ENCODE measurements at regions not wholly inside any gene's neighbourhood (a gene's known extent, or its start where the extent isn't known, plus 50 kb on each side); places are given as distances from the start of the nearest gene placed in this dataset.
A peak's percentile ranks its signal among the peaks of the same experiment; 100 is the strongest.

DNA sequence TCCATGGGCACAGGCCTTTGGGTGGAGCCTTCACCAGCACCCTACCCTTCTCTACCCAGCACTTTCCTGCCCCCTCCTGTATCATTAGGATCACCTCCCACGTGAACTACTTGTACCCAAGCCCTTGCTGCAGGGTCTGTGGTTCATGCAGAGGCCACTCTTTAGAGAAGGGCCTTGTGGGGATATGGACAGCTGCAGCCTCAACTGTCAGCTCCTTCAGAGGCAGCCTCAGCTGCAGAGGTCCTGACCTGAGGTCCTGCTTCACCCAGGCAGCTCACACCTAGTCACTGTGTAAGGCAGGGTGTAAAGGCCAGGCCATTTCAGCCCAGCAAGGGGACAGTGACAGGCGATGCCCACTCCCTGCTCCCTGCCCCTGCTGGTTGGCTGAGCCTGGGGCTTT, 448.6 kb upstream of the PROK2 start:
- DNase-seq (ENCODE audit: low spot score), result no peak
- Mint-ChIP-seq H3K27ac (no peak overlapping the region), H3K36me3 (ENCODE audit: low read depth) (no peaks in the 10 kb centered on the region), H3K4me1 (ENCODE audit: low read depth) (no peaks in the 10 kb centered on the region), H3K27me3 (ENCODE audit: insufficient read depth) (no peaks in the 10 kb centered on the region), H3K4me3 (no peak overlapping the region), H3K9me3 (no peaks in the 10 kb centered on the region)
- intact Hi-C loops (cut with micrococcal nuclease), result no loop called here

DNA sequence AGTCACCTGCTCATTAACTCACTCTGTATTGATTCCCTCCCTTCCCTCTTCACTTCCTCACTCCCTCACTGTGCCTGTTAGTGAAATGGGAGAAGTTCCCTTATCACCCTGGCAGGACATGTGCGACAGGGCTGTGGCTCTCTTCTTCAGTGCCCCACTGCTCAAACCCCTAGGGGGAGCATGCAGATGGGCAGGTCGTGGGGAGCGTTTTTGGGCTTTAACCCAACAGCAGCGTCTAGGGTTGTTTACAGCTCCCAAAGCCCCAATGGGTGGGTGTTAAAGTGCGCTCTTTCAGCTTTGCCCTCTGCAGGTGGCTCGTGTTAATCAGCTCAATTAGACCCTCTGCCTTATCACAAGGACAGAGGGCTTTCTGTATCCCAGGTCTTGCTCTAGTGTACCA, 447.8 kb upstream of the PROK2 start:
- H3K9me3 Mint-ChIP-seq, result peaks cover 3% of the 10 kb centered on the region
- no peak for DNase-seq (ENCODE audit: low spot score)
- H3K4me1 Mint-ChIP-seq (ENCODE audit: low read depth), result peaks cover 2% of the 10 kb centered on the region
- no peak overlapping the region for H3K27ac Mint-ChIP-seq
- intact Hi-C loops (cut with micrococcal nuclease), result no loop called here
- no peak overlapping the region for H3K4me3 Mint-ChIP-seq
- peaks cover 2% of the 10 kb centered on the region for H3K27me3 Mint-ChIP-seq (ENCODE audit: insufficient read depth)
- no peaks in the 10 kb centered on the region for H3K36me3 Mint-ChIP-seq (ENCODE audit: low read depth)

DNA sequence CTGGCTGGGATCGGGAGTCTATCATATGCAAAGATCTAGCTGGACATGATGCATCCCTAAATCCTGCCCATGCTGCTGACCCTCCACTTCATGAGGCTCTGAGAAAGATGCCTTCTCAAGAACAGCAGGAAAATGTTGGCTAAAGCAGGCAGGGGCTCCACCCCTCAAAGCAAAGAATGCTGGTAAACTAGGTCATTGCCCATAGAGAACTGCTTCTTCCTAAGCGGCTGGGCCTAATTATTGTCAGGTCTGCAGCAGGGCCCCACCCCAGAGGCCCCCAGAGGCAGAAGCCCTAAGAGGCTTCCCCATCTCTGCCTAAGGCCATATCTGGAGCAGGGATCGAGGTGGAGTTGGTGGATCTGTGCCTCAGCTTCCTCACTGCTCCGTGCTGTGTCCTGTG, 447.4 kb upstream of the PROK2 start:
- H3K9me3 Mint-ChIP-seq, result peaks cover 8% of the 10 kb centered on the region
- DNase-seq (ENCODE audit: low spot score), result no peak
- peaks cover 2% of the 10 kb centered on the region for H3K27me3 Mint-ChIP-seq (ENCODE audit: insufficient read depth)
- H3K4me3 Mint-ChIP-seq, result no peak overlapping the region
- no peak overlapping the region for H3K27ac Mint-ChIP-seq
- peaks cover 7% of the 10 kb centered on the region for H3K4me1 Mint-ChIP-seq (ENCODE audit: low read depth)
- intact Hi-C loops (cut with micrococcal nuclease), result no loop called here
- H3K36me3 Mint-ChIP-seq (ENCODE audit: low read depth), result no peaks in the 10 kb centered on the region

DNA sequence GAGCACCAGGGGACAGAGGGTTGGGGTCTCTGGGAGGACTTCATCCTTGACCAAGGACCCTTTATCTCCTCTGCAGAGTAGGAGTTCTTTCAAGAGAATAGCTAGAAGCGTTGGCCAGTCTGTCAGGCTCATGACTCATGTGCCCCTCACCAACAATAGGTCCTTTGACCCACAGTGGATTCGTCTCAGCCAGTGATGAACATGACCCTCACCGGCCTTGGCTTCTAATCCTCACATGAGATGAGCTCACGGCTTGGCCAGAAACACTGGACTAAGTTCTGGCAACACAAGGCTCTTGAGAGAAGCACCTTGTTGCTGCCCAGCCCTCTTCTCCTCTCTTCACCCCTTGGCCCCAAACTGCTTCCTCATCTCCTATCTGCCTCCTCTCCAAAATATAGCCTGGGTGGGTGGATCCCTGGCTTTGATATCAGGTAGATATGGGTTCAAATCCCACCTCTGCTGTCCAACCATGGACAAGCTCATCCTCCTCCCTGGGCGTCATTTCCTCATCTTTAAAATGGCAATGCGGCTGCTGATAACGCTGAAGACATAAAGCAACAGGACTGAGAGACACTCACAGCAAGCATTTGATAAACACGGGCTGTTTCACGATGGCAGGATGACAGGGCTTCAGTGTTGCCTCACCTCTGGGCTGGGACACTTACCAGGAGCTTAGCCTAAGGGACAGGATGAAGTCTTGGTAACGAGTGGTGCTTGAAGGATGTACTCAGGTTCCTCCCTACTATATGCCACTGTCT, 446.7 kb upstream of the PROK2 start:
- no peak overlapping the region for H3K27ac Mint-ChIP-seq

DNA sequence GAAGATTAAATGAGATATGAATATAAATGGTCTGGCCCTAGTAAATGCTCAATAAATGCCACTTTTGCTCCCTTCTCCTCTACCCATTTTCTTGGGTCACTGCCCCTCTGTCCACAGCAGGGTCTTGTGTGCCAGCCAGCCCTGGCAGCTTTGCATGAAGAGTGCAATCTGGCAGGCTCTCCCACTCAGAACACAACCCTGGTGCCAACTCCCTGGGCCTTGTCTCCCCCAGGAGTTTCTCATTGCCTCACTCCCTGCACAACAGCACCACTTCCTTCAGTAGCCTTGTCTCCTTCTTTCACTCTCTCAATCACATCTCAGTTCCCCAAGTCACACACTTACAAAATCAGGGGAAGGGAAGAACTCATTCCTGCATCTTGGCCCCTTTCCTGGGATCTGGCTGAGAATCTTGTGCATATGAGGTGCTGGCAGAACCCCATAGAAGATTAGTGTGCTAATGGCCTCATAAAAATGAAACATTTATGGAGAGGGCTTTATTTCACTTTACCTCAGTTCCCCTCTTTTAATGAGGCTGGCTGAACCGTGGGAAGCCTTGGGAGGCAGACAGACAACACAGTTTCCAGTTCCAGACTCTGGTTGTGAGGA, 445.9 kb upstream of the PROK2 start:
- H3K4me3 Mint-ChIP-seq, result no peak overlapping the region
- peaks cover 4% of the 10 kb centered on the region for H3K27me3 Mint-ChIP-seq (ENCODE audit: insufficient read depth)
- peaks cover 14% of the 10 kb centered on the region for H3K4me1 Mint-ChIP-seq (ENCODE audit: low read depth)
- DNase-seq (ENCODE audit: low spot score), result no peak
- intact Hi-C loops (cut with micrococcal nuclease), result no loop called here
- peaks cover 3% of the 10 kb centered on the region for H3K36me3 Mint-ChIP-seq (ENCODE audit: low read depth)
- H3K9me3 Mint-ChIP-seq, result peaks cover 18% of the 10 kb centered on the region
- H3K27ac Mint-ChIP-seq, result no peak overlapping the region

More for the DNA sequence above, 446.7 kb upstream of the PROK2 start:
- Mint-ChIP-seq H3K36me3 (ENCODE audit: low read depth) (no peaks in the 10 kb centered on the region), H3K9me3 (peaks cover 10% of the 10 kb centered on the region), H3K4me1 (ENCODE audit: low read depth) (peaks cover 14% of the 10 kb centered on the region), H3K27me3 (ENCODE audit: insufficient read depth) (peaks cover 2% of the 10 kb centered on the region), H3K4me3 (no peak overlapping the region)
- intact Hi-C loops (cut with micrococcal nuclease), result no loop called here
- no peak for DNase-seq (ENCODE audit: low spot score)

DNA sequence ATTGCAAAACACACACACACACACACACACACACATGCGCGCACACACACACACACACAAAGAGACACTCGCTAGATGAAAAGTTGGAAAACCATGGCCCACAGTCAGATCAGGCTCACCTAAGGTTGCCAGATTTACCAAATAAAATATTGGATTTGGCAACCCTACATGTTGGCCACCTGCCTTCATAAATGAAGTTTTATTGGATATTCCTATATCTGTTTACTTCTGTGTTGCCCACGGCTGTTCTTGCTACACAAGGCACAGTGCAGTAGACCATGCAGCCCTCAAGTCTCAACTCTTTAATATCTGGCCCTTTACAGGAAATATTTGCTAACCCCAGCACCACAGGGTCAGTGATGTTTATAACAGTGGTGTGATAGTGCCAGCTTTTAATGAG, 445.0 kb upstream of the PROK2 start:
- H3K9me3 Mint-ChIP-seq, result peaks cover 27% of the 10 kb centered on the region
- H3K4me1 Mint-ChIP-seq (ENCODE audit: low read depth), result peaks cover 14% of the 10 kb centered on the region
- H3K4me3 Mint-ChIP-seq, result no peak overlapping the region
- H3K27me3 Mint-ChIP-seq (ENCODE audit: insufficient read depth), result peaks cover 4% of the 10 kb centered on the region
- no peak overlapping the region for H3K27ac Mint-ChIP-seq
- intact Hi-C loops (cut with micrococcal nuclease), result no loop called here
- no peak for DNase-seq (ENCODE audit: low spot score)
- H3K36me3 Mint-ChIP-seq (ENCODE audit: low read depth), result peaks cover 9% of the 10 kb centered on the region

DNA sequence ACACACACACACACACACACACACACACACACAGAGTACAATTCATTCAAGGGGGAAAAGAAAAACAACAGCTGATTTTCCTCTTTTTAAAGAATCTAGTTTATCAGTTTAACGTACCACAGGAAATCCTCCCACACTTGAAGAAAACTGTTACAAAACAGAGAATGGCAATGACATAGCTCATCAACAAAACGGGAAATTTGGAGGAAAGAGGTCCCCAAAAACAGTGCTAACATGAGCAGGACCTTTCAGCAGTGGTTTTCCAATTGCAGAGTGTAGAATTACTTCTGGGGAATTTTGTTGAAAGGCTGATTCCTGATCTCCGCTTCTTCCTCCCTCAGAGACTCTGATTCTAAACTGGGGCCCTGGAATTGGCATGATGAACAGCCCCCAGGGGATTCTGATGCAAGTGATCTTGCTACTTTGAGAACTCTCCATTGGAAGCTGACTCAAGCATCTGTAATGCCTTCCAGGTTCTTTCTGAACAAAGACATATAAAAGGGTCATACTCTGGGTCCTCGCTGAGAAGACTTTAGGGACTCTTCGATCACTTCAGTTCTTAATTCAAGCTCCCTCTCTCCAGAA, 442.6 kb upstream of the PROK2 start:
- Mint-ChIP-seq H3K9me3 (peaks cover 45% of the 10 kb centered on the region), H3K4me3 (no peak overlapping the region), H3K27ac (peak overlapping the region; percentile 45), H3K27me3 (ENCODE audit: insufficient read depth) (peaks cover 6% of the 10 kb centered on the region), H3K4me1 (ENCODE audit: low read depth) (peaks cover 14% of the 10 kb centered on the region), H3K36me3 (ENCODE audit: low read depth) (peaks cover 11% of the 10 kb centered on the region)
- intact Hi-C loops (cut with micrococcal nuclease), result no loop called here
- DNase-seq (ENCODE audit: low spot score), result no peak

DNA sequence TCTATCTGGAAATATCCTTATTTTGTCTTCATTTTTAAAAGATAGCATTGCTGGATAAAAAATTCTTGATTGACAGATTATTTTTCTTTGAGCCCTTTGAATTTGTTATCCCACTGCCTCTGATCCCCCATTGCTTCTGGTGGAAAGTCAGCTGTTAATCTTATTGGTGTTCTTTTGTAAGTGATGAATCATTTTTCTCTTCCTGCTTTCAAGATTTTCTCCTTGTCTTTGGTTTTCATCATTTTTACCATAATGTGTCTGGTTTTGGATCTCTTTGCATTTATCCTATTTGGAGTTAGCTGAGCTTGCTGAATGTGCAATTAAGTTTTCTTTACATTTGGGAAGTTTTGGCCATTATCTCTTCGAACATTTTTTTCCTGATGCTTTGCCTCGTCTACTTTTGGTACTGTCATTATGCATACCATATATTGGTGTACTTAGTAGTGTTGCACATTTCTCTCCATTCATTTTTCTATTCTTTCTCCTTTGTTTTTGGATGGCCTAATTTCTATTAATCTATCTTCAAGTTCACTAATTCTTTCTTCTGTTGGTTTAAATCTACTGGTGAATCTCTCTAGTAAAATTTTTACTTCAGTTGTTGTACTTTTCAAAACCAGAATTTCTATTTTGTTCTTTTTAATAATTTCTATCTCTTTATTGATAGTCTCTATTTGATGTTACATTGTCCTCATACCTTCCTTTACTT, 440.0 kb upstream of the PROK2 start:
- H3K4me1 Mint-ChIP-seq (ENCODE audit: low read depth), result peaks cover 14% of the 10 kb centered on the region
- intact Hi-C loops (cut with micrococcal nuclease), result no loop called here
- peaks cover 6% of the 10 kb centered on the region for H3K27me3 Mint-ChIP-seq (ENCODE audit: insufficient read depth)
- H3K36me3 Mint-ChIP-seq (ENCODE audit: low read depth), result peaks cover 11% of the 10 kb centered on the region
- H3K4me3 Mint-ChIP-seq, result no peak overlapping the region
- no peak for DNase-seq (ENCODE audit: low spot score)
- no peak overlapping the region for H3K27ac Mint-ChIP-seq
- H3K9me3 Mint-ChIP-seq, result peaks cover 45% of the 10 kb centered on the region

DNA sequence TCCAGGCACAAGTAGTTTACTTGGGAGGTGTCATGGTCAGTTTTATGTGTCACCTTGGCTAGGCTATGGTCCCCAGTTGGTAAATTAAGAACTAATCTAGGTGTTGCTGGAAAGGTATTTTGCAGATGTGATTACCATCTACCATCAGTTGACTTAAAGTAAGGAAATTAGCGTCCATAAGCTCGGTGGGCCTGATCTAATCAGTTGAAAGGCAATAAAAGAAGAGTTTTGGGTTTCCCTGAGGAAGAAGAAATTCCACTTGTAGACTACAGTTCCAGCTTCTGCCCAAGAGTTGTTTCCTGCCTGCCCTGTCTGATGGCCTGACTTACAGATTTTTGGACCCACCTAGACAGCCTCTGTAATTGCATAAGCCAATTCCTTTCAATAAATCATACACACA, 438.7 kb upstream of the PROK2 start:
- no peak overlapping the region for H3K4me3 Mint-ChIP-seq
- H3K27me3 Mint-ChIP-seq (ENCODE audit: insufficient read depth), result peaks cover 6% of the 10 kb centered on the region
- H3K36me3 Mint-ChIP-seq (ENCODE audit: low read depth), result peaks cover 11% of the 10 kb centered on the region
- peaks cover 45% of the 10 kb centered on the region for H3K9me3 Mint-ChIP-seq
- intact Hi-C loops (cut with micrococcal nuclease), result no loop called here
- no peak for DNase-seq (ENCODE audit: low spot score)
- H3K27ac Mint-ChIP-seq, result no peak overlapping the region
- H3K4me1 Mint-ChIP-seq (ENCODE audit: low read depth), result peaks cover 14% of the 10 kb centered on the region

DNA sequence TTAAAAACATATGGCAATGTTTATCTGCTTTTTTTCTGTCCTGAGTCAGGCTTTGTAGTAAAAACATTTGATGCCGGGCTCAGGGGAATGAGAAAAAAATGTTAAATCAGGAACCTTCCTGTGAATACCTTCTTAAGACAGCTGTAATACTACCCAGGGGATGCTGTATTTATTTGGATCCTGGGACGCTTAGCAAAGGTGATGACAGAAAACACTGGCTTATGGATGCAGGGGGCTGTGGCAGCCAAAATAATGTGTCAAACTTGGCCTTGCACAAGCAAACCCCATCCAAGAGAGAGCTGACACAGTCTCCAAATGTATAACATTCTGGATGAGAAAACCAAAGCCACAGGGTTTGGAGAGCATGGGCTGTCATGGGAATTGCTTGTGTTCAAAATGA, 438.2 kb upstream of the PROK2 start:
- Mint-ChIP-seq H3K4me1 (ENCODE audit: low read depth) (peaks cover 14% of the 10 kb centered on the region), H3K9me3 (peaks cover 45% of the 10 kb centered on the region), H3K4me3 (no peak overlapping the region), H3K27me3 (ENCODE audit: insufficient read depth) (peaks cover 4% of the 10 kb centered on the region), H3K27ac (no peak overlapping the region), H3K36me3 (ENCODE audit: low read depth) (peaks cover 11% of the 10 kb centered on the region)
- intact Hi-C loops (cut with micrococcal nuclease), result no loop called here
- no peak for DNase-seq (ENCODE audit: low spot score)

DNA sequence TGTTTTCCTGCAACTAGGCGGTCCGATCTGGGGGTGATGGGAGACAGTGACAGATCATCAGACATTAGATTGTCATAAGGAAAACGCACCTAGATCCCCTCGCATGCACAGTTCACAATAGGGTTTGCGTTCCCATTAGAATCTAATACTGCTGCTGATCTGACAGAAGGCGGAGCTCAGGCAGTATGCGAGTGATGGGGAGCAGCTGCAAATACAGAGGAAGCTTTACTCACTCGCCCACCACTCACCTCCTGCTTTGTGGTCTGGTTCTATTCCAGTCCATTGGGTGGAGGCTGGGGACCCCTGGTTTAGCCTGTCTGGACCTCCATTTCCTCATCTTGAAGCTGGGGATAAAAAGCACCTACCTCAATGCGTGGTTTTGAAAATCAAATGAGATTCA, 437.5 kb upstream of the PROK2 start:
- H3K4me3 Mint-ChIP-seq, result no peak overlapping the region
- H3K9me3 Mint-ChIP-seq, result peaks cover 38% of the 10 kb centered on the region
- peaks cover 11% of the 10 kb centered on the region for H3K36me3 Mint-ChIP-seq (ENCODE audit: low read depth)
- no peak overlapping the region for H3K27ac Mint-ChIP-seq
- peaks cover 4% of the 10 kb centered on the region for H3K27me3 Mint-ChIP-seq (ENCODE audit: insufficient read depth)
- intact Hi-C loops (cut with micrococcal nuclease), result no loop called here
- no peak for DNase-seq (ENCODE audit: low spot score)
- peaks cover 8% of the 10 kb centered on the region for H3K4me1 Mint-ChIP-seq (ENCODE audit: low read depth)

DNA sequence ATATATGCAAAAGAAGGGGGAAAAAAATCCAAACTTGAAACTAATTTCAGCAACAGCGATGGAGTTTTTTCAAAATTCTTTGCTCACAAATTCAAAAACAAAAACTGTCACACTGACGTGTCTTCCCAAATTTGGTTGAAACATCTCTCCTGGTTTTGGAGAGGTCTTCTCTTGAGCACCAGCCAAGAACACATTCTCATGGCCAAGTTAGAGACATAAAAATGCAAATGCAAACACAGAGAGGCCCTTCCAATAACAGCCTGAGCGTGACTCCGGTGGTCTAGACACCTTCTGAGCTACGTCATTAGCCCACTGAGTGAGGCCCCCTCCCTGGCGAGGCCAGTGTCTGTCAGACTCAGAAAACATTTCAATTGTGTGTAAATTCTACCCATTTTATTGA, 436.0 kb upstream of the PROK2 start:
- H3K27me3 Mint-ChIP-seq (ENCODE audit: insufficient read depth), result peaks cover 4% of the 10 kb centered on the region
- no peak overlapping the region for H3K4me3 Mint-ChIP-seq
- DNase-seq (ENCODE audit: low spot score), result no peak
- intact Hi-C loops (cut with micrococcal nuclease), result no loop called here
- no peaks in the 10 kb centered on the region for H3K4me1 Mint-ChIP-seq (ENCODE audit: low read depth)
- H3K36me3 Mint-ChIP-seq (ENCODE audit: low read depth), result peaks cover 8% of the 10 kb centered on the region
- no peak overlapping the region for H3K27ac Mint-ChIP-seq
- H3K9me3 Mint-ChIP-seq, result peaks cover 28% of the 10 kb centered on the region

DNA sequence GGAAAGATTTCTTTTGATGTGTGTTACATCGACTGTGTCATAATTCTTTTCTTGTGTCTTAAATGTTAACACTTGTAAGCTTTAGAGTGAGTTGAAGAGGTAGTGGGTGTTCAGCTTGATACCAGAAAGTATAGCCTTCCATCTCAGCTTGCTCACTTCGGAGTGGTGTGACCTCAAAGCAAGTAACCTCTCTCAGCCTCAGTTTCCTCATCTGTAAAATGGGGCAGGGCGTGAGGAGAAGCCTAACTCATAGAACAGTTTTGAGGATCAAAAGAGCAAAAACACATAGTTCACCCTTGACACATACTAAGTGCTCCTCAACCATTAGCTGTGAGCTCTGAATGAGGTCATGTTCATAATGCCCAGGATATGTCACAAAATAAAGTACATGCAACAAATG, 434.8 kb upstream of the PROK2 start:
- Mint-ChIP-seq H3K27ac (no peak overlapping the region), H3K36me3 (ENCODE audit: low read depth) (no peaks in the 10 kb centered on the region), H3K4me1 (ENCODE audit: low read depth) (no peaks in the 10 kb centered on the region), H3K4me3 (no peak overlapping the region), H3K27me3 (ENCODE audit: insufficient read depth) (peaks cover 4% of the 10 kb centered on the region), H3K9me3 (peaks cover 16% of the 10 kb centered on the region)
- intact Hi-C loops (cut with micrococcal nuclease), result no loop called here
- DNase-seq (ENCODE audit: low spot score), result no peak

Measured in activated T-helper 1 cell treated with anti-CD3 and anti-CD28 coated beads, Interleukin-12 subunit alpha, Interleukin-12 subunit beta, Interleukin-2, Interleukin-4 antibody, amounts not matched to agents 30 ng/mL and 10 ng/mL and 1 ng/mL, durations not matched to agents 14 hours and 24 hours and 36 hours (primary cell).